ACHN (cell line): ENCODE measurements at regions not wholly inside any gene's neighbourhood (a gene's known extent, or its start where the extent isn't known, plus 50 kb on each side); places are given as distances from the start of the nearest gene placed in this dataset.

Experiments used
- DNase-seq: peaks from one replicate; pipeline ENCODE4 v3.0.0-alpha.2; 2015
- in situ Hi-C: cut with HindIII; loops from 2 replicates; pipeline ENCODE4 v1.10.0; 2017; ENCODE audit warnings: low sequenced_read_pairs, low pct_ligation_motif_present, low pct_unique_long_range_greater_than_20kb

DNA sequence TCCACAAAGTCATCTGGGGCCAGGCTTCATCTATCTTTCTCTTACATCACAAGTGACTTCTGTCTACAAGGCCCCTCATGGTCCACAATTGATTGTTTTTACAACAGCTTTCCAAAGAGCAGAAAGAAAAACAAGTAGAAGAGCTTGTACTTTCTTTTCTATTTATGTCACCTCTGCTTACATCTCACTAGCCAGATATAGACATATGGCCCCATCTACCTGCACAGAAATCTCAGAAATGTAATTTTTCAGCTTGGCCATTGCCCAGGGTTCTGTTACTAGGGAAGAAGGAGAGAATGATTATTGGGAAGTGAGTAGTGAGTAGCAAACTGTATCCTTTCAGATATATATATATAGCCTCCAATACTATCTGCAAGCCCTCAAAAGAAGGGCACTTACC is 210.5 kb upstream of the PLEKHG7 start:
- no peak for DNase-seq
- in situ Hi-C loops = no loop called here

DNA sequence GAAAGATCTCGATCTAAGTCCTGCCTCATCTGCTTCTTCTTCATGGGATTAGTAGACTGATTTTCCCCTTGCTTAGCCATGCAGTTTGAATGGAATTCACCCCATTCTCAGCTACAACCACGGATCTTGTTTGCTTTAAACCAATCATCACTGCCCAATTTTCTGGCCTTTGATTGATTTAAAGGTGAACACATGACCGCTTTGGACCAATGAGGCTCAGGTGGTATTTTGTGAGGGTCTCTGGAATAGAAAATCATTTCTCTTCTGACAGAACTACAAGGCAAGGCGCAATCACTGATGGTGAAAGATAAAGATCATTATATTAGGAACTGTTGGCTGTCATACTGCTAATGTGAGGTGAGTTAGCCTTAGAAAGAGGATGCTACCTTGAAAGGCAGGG is 213.0 kb upstream of the PLEKHG7 start:
- in situ Hi-C loops = no loop called here
- DNase-seq = no peak

DNA sequence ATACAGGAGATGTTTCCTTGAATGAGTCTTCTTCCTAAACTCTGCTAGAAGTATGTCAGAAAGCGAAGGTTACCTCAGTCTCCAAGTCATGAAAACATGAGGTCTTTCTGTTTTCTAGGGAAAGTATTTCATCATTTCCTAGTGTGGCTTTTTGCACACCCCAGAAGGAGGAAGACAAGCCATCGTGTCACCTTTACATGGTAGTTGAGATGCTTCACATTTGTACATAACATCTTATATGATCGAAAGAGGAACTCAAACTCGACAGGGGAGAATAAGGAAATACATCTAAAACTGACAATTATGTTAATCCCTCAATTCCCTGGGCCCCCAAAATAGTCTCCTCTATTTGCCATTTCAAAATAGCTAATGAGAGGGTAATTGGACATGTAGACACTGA is 214.1 kb upstream of the PLEKHG7 start:
- DNase-seq = no peak
- in situ Hi-C loops = no loop called here

DNA sequence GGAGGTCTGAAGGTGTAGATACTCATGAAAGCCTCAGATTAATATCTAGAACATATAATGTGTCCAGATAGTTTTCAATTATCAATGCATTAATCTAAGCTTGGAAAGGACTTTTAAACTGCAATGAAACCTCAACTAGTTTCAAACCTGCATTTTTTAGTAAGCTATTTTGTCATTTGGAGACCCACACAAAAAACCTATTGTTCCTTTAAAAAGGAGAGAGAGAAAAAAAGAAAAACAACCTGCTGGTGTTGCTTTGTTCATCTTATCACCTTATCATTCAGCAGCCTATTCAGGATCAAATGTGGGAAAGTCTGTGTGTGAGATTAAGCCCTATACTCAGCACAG is 215.7 kb upstream of the PLEKHG7 start:
- in situ Hi-C loops = no loop called here
- no peak for DNase-seq

DNA sequence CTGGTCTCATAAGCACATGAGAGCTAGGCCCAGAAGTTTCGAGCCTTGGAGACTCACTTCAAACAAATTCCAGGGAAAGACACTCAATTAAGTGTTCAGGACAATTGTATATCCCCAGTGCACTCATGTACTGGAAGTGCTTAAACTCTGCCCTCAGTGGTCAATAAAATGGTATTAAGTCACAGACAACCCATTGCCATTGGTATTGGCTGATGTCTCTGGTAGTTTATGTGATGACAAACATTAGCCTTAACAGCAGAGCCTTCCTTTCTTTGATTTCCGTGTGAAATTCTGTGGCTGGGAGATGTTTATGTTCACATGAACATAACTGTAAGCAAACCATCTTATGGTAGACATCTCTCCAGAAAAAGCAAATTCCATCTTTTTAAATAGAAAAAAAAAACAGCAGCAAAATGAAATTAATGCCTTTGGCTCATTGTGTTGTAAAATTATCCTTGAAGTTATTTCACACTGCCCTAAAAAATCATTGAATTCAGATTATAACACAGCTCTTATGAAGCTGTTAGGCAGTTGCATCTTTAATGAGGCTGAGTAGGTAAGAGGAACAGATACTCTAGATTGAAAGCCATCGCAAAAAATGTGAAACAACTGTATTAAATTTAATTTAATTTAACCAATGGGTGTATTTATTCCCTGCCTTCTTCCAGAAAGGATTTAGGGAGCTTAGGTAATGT is 216.2 kb upstream of the PLEKHG7 start:
- in situ Hi-C loops = no loop called here
- no peak for DNase-seq

DNA sequence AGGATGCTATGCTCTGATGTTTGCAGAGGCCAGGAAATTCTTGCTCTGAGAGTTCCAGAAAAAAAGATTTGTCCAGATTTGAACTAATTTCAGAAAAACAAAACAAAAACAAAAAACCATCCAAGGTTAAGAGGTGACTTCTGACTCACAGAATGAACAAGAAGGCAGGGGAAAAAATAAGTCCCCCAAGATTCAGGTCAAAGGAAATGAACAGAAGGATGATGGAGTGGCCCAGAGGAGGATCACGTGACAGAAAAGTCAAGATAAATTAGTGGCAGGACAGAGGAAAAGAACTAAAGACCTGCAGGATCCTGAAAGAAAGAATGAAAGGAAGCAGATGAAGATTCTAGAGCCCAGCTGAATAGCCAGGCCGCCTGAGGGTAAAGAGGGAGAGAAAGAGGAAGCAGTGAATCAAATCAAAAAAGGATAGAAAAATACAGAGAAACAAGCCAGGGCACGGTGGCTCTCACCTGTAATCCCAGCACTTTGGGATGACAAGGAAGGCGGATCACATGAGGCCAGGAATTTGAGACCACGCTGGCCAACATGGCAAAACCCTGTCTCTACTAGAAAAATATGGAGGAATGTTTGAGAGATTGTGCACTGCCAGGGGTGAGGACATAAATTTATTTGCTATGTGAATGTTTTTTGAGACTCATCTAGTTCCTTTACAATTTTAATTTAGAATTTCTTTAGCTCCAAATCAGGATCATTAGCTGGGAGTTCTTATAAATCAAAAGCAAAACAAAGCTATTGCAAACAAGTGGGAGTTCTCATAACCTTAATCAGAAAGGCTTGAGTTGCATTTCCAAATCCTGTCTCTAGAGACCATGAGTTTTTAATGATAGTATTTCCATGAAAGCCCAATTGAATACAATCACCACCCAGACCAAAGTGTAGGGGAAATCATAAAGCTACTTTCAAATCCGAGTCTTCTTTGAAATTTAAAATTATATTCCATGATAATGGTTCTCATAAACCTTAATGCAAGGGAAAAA is 217.1 kb upstream of the PLEKHG7 start:
- no peak for DNase-seq
- in situ Hi-C loops = no loop called here

DNA sequence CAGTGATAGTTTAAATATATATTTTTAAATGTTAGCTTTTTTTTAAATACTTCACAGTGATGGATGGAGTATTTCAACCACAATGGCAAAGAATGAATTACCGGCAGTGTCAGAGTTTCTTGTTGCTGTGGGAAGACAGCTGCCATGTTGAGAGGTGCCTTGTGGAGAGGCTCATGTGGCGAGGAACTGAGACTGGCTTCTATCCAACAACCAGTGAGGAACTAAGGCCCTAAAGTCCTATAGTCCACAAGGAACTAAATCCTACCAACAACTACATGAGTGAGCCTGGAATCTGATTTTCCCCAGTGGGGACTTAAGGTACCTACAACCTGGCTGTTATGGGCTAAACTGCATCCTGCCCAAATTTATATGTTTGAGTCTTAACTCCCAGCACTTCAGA is 220.2 kb upstream of the PLEKHG7 start:
- DNase-seq = no peak
- in situ Hi-C loops = no loop called here

DNA sequence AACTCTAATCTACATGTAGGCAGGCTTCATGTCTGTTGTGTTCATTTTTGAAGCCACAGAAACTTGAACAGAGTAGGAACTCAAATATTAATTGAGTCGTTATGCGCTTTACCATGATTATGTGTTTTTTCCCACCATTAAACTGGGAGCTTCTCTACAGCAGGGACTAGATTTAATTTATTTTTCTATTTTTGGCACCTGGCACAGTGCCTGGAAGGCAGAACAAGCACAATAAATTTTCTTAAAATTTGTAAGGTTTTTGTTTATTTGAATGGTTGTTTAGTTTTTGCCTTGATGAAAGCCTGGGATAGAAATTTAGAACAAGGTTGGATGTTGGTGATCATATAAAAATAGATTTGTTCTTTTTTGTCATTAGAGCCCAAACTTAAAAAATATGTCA is 221.7 kb upstream of the PLEKHG7 start:
- in situ Hi-C loops = no loop called here
- no peak for DNase-seq

DNA sequence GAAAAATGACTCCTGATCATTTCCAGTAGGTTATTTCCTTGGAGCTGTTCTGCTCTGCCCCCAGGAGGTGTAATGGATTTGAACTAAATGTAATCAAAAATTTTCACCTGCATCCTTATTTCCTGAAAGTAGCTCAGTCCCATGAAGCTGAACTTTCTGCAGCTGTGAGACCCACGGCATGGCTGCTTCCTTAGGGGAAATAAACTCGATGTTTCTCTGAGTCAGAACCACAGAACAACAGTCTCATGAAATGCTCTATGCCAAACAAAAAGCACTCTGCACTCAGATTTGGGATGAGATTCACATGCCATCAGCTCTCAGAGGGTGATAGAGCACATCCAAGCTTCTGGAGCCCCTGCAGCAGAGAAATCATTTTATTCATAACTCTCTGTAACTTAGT is 224.1 kb upstream of the PLEKHG7 start:
- in situ Hi-C loops = no loop called here
- DNase-seq = no peak

DNA sequence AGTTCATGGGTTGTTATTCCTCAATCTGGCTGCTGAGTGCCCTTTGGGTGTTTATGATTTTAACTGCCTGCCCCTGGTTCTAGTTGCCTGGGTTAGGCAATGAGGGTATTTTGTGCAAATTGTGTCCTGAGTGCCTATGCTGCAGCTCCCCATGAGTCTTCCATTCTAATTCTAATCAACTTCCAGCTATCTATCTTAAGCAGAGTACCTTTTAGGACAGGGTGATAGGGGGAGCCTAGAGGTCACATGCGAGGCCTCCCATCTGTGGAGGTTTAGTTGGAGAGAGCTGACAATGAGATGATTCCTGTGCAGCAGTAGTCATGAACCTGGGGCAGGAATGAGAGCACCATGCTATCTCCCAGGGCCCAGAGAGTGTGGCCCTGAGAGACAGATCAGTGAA is 225.9 kb upstream of the PLEKHG7 start:
- DNase-seq = no peak
- in situ Hi-C loops = no loop called here

DNA sequence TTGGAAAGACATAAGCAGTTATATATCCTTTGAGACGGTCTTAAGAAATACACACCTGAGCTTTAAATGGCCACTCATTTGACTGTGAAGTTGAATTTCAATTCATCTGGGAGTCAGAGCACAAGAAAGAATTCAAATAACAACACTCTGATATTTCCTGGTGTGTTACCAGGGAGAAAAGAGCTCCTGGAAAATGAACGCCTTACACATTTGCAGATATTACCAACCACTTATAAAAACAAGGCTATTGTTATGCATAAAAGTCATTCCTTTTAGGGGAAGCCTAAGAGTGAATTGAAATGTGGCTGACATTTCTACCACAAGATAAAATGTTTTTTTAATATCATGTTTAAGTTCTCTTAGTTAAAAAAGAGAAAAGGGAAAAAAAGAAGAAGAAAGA is 229.2 kb upstream of the PLEKHG7 start:
- DNase-seq = no peak
- in situ Hi-C loops = no loop called here

DNA sequence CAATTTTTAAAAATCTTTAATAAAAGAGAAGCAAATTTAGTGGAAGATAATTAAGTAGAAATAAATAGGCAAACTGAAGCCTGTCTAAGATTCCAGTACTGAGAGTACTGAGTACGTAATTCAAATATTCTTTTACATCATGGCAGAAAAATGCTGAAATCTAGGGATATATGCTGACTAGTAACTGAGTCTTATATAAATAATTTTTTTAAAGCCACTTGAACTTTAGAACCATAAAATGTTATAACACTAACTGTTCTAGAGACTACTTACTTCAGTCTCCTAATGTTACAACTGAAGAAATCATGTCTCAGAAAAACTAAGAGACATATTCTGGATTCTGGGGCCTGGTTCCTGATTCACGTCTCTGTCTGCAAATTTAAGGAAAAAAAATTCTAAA is 230.6 kb upstream of the PLEKHG7 start:
- in situ Hi-C loops = no loop called here
- DNase-seq = no peak

DNA sequence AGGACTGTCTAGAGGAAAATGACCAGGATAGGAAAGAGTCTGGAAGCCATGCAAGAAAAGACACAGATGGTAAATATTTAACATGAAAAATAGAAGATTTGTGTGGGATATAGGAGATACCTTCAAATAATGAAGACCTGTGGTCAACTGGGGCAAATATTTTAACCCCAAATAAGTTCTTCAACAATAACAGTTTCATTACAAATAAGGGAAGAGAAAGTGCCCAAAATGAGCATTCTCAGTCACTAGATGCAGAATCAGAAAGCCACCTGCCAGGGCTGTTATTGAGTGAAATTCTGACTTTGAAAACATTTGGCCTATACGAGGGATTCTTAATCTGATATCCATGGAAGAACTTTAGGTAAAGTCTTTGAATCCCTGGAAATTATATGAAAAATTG is 231.2 kb upstream of the PLEKHG7 start:
- no peak for DNase-seq
- in situ Hi-C loops = no loop called here

DNA sequence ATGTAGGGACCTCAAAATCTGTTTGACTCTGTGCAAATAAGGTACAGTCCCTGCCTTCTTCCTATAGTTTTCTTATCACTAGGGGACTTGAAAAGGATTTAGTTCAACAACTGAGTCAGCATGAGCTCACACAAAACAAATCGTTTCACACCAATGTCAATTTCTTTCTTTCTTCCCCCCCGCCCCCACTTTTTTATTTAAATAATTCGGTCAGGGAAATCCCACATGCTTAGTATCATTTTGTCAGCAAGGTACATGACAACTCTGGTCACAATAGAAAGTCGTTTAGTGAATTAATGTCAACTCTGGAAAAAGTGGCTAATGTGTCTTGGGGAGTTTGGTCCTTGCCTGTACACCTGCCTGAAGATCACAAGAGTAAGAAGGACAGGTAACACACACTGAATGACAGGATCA is 232.2 kb upstream of the PLEKHG7 start:
- DNase-seq = no peak
- in situ Hi-C loops = no loop called here

DNA sequence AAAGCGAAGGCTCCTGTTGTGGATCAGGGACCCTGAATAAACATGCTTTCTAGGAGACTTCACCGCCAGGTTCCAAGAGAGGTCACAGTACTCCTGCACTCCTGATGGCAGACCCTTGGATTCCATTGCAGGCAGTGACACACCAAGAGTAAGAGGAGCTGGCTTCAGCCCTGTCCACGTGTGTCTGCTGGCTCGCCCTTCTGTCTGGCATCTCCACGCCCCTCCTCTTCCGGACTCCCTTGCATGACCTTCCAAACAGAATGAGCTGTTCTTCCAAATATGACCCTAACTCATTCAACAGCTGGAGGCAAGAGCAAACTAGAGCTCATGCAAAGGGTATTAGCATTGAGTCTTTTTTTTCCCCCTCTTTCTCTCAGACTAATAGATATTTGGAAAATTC is 233.0 kb upstream of the PLEKHG7 start:
- DNase-seq = no peak

DNA sequence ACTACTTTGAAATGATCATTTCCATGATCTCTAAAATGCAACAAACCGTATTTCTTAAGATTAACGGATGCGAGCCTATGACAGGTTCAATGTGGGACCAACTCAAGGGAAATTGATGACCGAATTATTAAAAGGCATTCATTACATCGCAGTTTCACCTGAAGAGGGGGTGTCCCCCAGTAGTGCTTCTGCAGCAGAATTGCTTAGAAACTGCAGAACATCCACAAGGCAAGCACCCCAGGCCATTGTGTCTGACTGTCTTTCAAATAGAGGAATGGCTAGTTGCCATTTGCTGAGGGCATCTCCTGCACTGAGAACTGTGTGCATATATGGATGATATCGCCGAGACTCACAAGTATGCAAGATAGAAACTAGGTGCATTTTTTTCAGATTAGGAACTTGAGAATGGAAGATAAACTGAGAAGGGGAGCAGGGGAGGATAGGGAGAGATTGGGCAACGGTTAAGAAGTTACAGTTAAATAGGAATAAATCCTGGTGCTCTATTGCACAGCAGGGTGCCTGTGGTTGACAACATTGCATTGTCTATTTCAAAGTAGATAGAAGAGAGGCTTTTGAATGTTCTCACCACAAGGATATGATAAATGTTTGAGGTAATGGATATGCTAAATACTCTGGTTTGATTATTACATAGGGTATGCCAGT is 234.3 kb upstream of the PLEKHG7 start:
- in situ Hi-C loops = no loop called here
- no peak for DNase-seq

More for the DNA sequence above, 233.0 kb upstream of the PLEKHG7 start:
- in situ Hi-C loops = no loop called here

DNA sequence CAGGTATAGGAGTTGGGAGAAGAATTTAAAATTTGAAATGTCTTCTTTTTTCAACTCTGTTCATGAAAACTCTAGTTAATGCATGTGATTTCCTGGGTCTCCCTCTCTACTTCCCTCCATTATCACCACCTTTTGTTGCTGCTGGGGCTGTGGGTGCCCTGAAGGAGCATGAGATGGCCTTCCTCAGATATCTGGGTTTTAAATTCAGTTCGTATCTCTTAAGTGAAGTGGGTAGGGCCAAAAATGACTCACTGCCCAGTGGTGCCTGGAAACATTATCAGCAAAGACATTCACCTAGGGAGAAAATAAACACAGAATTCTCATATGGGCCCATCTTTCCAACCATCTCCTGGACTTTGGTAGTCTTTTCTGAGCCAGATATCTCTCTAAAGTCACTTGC is 234.9 kb upstream of the PLEKHG7 start:
- in situ Hi-C loops = no loop called here
- no peak for DNase-seq

DNA sequence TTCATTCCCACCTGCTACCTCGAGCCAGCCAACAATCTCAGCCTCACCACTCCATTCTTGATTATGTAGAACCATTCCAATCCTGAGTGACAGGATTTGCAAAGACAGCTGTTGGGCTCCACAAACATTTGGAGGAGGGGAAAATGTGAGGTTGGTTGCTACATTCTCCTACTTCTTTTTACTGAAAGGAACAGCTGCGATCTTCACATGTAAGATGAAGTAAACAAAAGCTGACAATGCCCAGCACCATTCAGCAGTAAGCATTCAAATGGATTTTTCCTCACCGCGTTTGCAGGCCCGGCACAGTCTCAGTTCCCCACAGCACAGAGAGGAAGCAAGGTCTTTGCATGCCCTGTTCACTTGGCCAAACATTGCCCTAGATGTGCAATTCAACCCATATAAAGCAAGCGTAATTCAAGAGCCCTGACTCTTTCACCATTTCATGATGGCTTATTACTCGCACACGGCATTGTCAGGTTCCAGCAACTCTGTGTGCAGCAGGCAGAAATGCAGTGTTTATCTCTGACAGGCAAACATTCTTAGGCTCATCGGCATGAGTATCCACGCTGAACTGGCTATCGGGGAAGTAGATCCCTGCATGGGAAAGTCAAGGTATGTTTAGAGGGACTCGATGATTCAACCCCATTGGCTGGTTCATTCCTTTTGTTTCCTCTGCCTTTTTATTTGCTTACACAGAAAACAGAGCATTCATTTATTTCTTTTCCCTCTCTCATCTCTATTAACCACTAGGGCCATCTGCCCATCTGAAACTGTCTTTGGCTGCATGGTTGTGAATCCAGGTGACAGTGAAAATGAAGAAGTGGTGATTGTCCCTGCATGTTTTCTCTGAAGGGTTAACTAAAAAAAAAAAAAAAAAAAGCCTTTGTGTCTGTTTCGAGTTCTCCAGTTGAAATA is 236.1 kb upstream of the PLEKHG7 start:
- DNase-seq = no peak
- in situ Hi-C loops = no loop called here
